ENCODE measurements at regions not wholly inside any gene's neighbourhood (a gene's known extent, or its start where the extent isn't known, plus 50 kb on each side); places are given as distances from the start of the nearest gene placed in this dataset.

- no peak for DNase-seq
Observed at GRCh38 chr1:181392613-181393220, 90.6 kb upstream of the CACNA1E start.

- no peak for DNase-seq
Observed at GRCh38 chr1:181394766-181395165, 88.6 kb upstream of the CACNA1E start.

- no peak for DNase-seq
Observed at GRCh38 chr1:181396171-181396670, 87.1 kb upstream of the CACNA1E start.

GRCh38 chr1:181396811-181397210 is 86.5 kb upstream of the CACNA1E start:
- DNase-seq = no peak

- DNase-seq = no peak
Observed at GRCh38 chr1:181397845-181398244, 85.5 kb upstream of the CACNA1E start.

GRCh38 chr1:181398544-181398943 is 84.8 kb upstream of the CACNA1E start:
- DNase-seq = no peak

- no peak for DNase-seq
Observed at GRCh38 chr1:181405584-181405983, 77.7 kb upstream of the CACNA1E start.

- no peak for DNase-seq
Observed at GRCh38 chr1:181406989-181407388, 76.3 kb upstream of the CACNA1E start.

GRCh38 chr1:181409981-181410380 is 73.3 kb upstream of the CACNA1E start:
- no peak for DNase-seq

GRCh38 chr1:181412746-181413145 is 70.6 kb upstream of the CACNA1E start:
- no peak for DNase-seq

GRCh38 chr1:181413195-181413815 is 70.0 kb upstream of the CACNA1E start:
- DNase-seq = no peak

- DNase-seq = no peak
Observed at GRCh38 chr1:181413836-181414235, 69.5 kb upstream of the CACNA1E start.

- no peak for DNase-seq
Observed at GRCh38 chr1:181416268-181416860, 67.0 kb upstream of the CACNA1E start.

GRCh38 chr1:181417915-181418314 is 65.4 kb upstream of the CACNA1E start:
- DNase-seq = no peak

GRCh38 chr1:181423301-181423918 is 59.9 kb upstream of the CACNA1E start:
- peak; percentile 43 for DNase-seq

- peak; percentile 87 for DNase-seq
Observed at GRCh38 chr1:181424786-181425403, 58.4 kb upstream of the CACNA1E start.

GRCh38 chr1:181425566-181425965 is 57.8 kb upstream of the CACNA1E start:
- DNase-seq = no peak

- DNase-seq = no peak
Observed at GRCh38 chr1:181429462-181429861, 53.9 kb upstream of the CACNA1E start.

GRCh38 chr1:181430015-181430885 is 53.1 kb upstream of the CACNA1E start:
- no peak for DNase-seq

All from hematopoietic multipotent progenitor cell treated with erythropoietin and hydrocortisone succinate and interleukin-3 and kit ligand, for 6 days (in vitro differentiated cells).